Thyroid gland (tissue), 4 donors: ENCODE measurements at regions not wholly inside any gene's neighbourhood (a gene's known extent, or its start where the extent isn't known, plus 50 kb on each side); places are given as distances from the start of the nearest gene placed in this dataset.

ENCODE experiments used
- DNase-seq, 2 donors: peaks; one replicate each; pipeline ENCODE4 v3.0.0-alpha.2; 2019
- H3K27ac ChIP-seq, 3 donors: fragments of 200-600 bp; sonication (generic); 1 replicate in 2 of 3; 2 replicates in 1 of 3; pipeline ENCODE4 v1.5.1; 2016 to 2019; ENCODE audit warnings: mild to moderate bottlenecking in 1 of 3, moderate library complexity in 1 of 3
- H3K27me3 ChIP-seq: fragments of 200-600 bp; sonication (generic); one replicate; pipeline ENCODE4 v1.5.1; 2019
- H3K36me3 ChIP-seq, 2 donors: fragments of 200-600 bp; sonication (generic); one replicate each; pipeline ENCODE4 v1.5.1; 2016 to 2019
- H3K4me1 ChIP-seq, 2 donors: fragments of 200-600 bp; sonication (generic); one replicate each; pipeline ENCODE4 v1.5.1; 2017 to 2019
- H3K4me3 ChIP-seq, 3 donors: fragments of 200-600 bp; sonication (generic); replicated peaks in 1 of 3; 1 replicate in 2 of 3; 2 replicates in 1 of 3; pipeline ENCODE4 v1.5.1; 2016; ENCODE audit warnings: mild to moderate bottlenecking in 1 of 3
- H3K9me3 ChIP-seq: fragments of 200-600 bp; sonication (generic); one replicate; pipeline ENCODE4 v1.5.1; 2017
- POLR2A ChIP-seq, 2 donors: fragments of 450-650 bp; IDR thresholded peaks; one replicate each; pipeline ENCODE4 v1.6.1; 2017; ENCODE audit warnings: antibody characterized with exemption in 2 of 2, mild to moderate bottlenecking in 2 of 2, moderate library complexity in 1 of 2
- WGBS, 2 donors: methylation state at CpG; one replicate each; pipeline ENCODE4 v1.1.5; 2017; 5-methylcytosine and 5-hydroxymethylcytosine counted together
- intact Hi-C: fragments of 100-400 bp; cut with DNase I; formaldehyde crosslinking; loops from one replicate; pipeline ENCODE4 v1.15.1; 2023
- TF ChIP-seq, protein P1 (sequence below), 6 experiments: fragments of 200-600 bp in 3 of 6; fragments of 450-650 bp in 3 of 6; sonication (generic) in 3 of 6; IDR thresholded peaks; one replicate each; pipeline ENCODE4 v1.5.1; 2016 to 2019; ENCODE audit warnings: antibody characterized with exemption in 6 of 6, mild to moderate bottlenecking in 2 of 6, inconsistent platforms in 1 of 6, moderate library complexity in 1 of 6

DNA sequence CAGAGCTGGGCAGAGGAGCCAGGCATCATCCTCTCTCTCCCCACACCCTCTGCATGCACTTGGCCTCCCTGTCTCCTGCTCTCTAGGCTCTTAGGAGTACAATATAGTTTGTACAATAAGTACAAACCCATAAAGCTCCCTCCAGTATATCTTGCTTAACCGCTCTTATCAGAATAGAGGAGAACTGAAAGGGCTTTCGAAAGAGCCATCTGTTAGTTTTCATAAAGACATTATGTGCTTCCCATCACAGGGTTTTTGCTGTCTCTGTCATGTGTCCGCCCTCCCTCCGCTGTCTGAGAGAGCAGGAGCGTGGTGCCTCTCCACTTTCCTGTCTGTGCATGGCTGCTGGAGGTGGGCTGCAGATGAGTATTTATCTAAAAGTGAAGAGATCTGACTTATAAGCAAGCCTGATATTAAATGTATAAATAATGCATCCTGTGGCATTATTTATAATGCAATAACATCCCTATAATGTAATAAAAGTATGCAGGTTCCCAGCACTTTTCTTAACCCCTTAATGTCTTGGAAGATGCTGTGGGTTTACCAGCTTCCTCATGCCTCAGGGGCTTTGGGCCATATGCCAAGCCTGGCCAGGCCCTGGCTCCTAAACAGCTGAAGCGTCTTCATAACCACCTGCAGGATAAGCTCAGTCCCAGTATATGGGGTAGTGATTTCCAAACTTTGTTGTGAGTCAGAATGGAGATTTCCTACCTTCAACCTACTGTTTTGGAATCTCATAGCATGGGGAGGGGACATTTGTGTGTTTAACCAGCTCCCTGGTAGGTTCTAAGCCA is 297.1 kb downstream of the DHX35 start:
- no peaks in the 10 kb centered on the region for H3K27me3 ChIP-seq
- intact Hi-C loops, result no loop called here
- H3K4me1 ChIP-seq, result no peaks in the 10 kb centered on the region
- TF ChIP-seq, protein P1, sequence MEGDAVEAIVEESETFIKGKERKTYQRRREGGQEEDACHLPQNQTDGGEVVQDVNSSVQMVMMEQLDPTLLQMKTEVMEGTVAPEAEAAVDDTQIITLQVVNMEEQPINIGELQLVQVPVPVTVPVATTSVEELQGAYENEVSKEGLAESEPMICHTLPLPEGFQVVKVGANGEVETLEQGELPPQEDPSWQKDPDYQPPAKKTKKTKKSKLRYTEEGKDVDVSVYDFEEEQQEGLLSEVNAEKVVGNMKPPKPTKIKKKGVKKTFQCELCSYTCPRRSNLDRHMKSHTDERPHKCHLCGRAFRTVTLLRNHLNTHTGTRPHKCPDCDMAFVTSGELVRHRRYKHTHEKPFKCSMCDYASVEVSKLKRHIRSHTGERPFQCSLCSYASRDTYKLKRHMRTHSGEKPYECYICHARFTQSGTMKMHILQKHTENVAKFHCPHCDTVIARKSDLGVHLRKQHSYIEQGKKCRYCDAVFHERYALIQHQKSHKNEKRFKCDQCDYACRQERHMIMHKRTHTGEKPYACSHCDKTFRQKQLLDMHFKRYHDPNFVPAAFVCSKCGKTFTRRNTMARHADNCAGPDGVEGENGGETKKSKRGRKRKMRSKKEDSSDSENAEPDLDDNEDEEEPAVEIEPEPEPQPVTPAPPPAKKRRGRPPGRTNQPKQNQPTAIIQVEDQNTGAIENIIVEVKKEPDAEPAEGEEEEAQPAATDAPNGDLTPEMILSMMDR (IDR thresholded peaks at IDR 0.05), result no peak
- TF ChIP-seq POLR2A (IDR thresholded peaks at IDR 0.05), result no peak
- DNase-seq, result no peak
- no peak overlapping the region for H3K27ac ChIP-seq
- H3K36me3 ChIP-seq, result no peaks in the 10 kb centered on the region
- no peaks in the 10 kb centered on the region for H3K9me3 ChIP-seq
- 70 to 78% methylated on average over 6 of the region's 6 CpGs for WGBS, 2 donors
- H3K4me3 ChIP-seq, result no peak overlapping the region

GRCh38 chr20:39258253-39258652 is 296.1 kb downstream of the DHX35 start:
- Histone ChIP-seq H3K36me3 (no peaks in the 10 kb centered on the region), H3K4me1 (no peaks in the 10 kb centered on the region), H3K4me3 (no peak overlapping the region), H3K27me3 (no peaks in the 10 kb centered on the region), H3K27ac (no peak overlapping the region), H3K9me3 (no peaks in the 10 kb centered on the region)
- intact Hi-C loops, result no loop called here
- DNase-seq, result no peak
- WGBS, 2 donors, result 89 to 91% methylated on average over 4 of the region's 4 CpGs
- TF ChIP-seq, protein P1 (IDR thresholded peaks at IDR 0.05), result no peak
- no peak for TF ChIP-seq POLR2A (IDR thresholded peaks at IDR 0.05)

DNA sequence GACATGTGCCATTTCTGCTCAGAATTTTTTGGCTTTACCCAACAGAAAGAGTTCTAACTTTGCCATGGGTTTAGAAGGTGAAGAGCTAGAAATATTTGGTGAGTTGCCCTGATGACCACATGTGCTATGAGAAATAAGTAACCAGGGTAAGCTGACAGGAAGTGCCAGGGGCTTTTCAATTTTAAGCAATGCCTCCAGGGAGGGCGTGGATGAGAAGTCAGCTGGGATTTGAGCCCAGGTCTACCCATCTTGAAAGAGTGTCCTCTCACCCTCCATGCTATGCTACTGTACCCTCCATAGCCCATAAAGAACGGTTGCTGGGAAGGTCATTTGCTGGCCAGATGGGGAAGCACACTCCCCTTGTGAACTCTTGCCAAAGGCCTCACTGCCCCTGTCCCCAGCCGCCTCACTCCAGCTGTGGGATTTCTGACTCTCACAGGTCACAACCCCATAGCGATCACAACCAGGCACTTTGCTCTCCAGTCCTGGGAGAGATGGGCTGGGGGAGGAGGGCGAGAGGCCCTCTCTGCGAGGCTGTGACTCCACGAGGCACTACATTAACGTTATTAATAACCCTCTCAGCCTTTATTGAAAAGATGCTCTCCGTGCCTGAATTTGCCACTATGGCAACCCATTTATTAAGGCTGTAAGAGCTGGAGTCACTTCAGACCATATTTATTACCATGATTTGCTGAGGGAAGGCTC is 291.1 kb downstream of the DHX35 start:
- Histone ChIP-seq H3K4me1 (no peaks in the 10 kb centered on the region), H3K27ac (no peak overlapping the region), H3K36me3 (no peaks in the 10 kb centered on the region), H3K9me3 (no peaks in the 10 kb centered on the region), H3K27me3 (no peaks in the 10 kb centered on the region), H3K4me3 (no peak overlapping the region)
- DNase-seq, result no peak
- TF ChIP-seq POLR2A (IDR thresholded peaks at IDR 0.05), result no peak
- TF ChIP-seq, protein P1 (IDR thresholded peaks at IDR 0.05), result no peak
- intact Hi-C loops, result no loop called here
- WGBS, 2 donors, result 76% methylated on average over 8 to 9 of the region's 9 CpGs

GRCh38 chr20:39252035-39252434 is 289.9 kb downstream of the DHX35 start:
- no peak for TF ChIP-seq POLR2A (IDR thresholded peaks at IDR 0.05)
- TF ChIP-seq, protein P1 (IDR thresholded peaks at IDR 0.05), result no peak
- WGBS, 2 donors, result 81 to 86% methylated on average over 6 of the region's 6 CpGs
- no peak for DNase-seq

GRCh38 chr20:39249798-39250197 is 287.7 kb downstream of the DHX35 start:
- Histone ChIP-seq H3K9me3 (no peaks in the 10 kb centered on the region), H3K27me3 (no peaks in the 10 kb centered on the region), H3K4me3 (no peak overlapping the region), H3K27ac (no peak overlapping the region), H3K4me1 (no peaks in the 10 kb centered on the region), H3K36me3 (no peaks in the 10 kb centered on the region)
- intact Hi-C loops, result no loop called here
- WGBS, 2 donors, result 80 to 82% methylated on average over 4 of the region's 4 CpGs
- TF ChIP-seq POLR2A (IDR thresholded peaks at IDR 0.05), result no peak
- TF ChIP-seq, protein P1 (IDR thresholded peaks at IDR 0.05), result no peak
- DNase-seq, result no peak

More at GRCh38 chr20:39252035-39252434, 289.9 kb downstream of the DHX35 start:
- Histone ChIP-seq H3K4me1 (no peaks in the 10 kb centered on the region), H3K9me3 (no peaks in the 10 kb centered on the region), H3K27me3 (no peaks in the 10 kb centered on the region), H3K4me3 (no peak overlapping the region), H3K36me3 (no peaks in the 10 kb centered on the region), H3K27ac (no peak overlapping the region)
- intact Hi-C loops, result no loop called here
